ENCODE measurements at regions not wholly inside any gene's neighbourhood (a gene's known extent, or its start where the extent isn't known, plus 50 kb on each side); places are given as distances from the start of the nearest gene placed in this dataset.

- no peak for DNase-seq (ENCODE audit: low read depth in 2 of 2)
Observed at GRCh38 chr10:83252169-83252568, 887.1 kb upstream of the GHITM start.

- no peak for DNase-seq (ENCODE audit: low read depth in 2 of 2)
Observed at GRCh38 chr10:83252596-83252995, 886.7 kb upstream of the GHITM start.

GRCh38 chr10:83253011-83253671 lies 886.2 kb upstream of the GHITM start:
- DNase-seq (ENCODE audit: low read depth in 2 of 2): no peak

DNA sequence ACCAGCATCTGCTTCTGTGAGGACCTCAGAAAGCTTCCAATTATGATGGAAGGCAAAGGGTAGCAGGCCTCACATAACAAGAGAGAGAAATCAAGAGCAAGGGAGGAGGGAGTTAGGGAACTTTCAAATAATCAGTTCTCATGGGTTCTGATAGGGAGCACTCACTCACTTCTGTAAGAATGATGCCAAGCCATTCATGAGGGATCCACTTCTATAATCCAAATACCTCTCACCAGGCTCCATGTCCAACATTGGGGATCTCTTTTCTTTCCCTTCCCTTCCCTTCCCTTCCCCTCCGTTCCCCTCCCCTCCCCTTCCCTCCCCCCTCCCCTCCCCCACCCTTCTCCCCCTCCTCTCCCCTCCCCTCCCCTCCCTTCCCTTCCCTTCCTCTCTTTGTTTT lies 884.6 kb upstream of the GHITM start:
- no peak for DNase-seq (ENCODE audit: low read depth in 2 of 2)

DNA sequence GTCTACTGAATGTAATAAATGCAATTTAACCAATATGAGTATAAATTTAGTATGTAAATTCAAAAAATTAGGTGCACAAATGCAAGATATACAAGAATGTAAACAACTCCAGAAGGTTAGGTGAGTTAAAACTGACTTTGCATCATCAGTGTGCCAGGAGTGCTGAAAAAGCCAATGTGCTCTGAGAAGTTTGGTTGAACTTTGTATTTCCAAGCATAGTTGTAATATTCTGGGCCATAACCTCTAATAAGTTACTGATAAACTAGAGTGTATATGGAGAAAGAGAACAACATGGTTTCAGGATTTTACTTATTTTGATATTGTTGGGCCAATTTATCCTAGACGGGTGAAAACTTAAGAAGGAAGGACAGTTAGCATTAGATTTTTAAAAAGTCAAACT lies 876.9 kb upstream of the GHITM start:
- DNase-seq (ENCODE audit: low read depth in 2 of 2): no peak

DNA sequence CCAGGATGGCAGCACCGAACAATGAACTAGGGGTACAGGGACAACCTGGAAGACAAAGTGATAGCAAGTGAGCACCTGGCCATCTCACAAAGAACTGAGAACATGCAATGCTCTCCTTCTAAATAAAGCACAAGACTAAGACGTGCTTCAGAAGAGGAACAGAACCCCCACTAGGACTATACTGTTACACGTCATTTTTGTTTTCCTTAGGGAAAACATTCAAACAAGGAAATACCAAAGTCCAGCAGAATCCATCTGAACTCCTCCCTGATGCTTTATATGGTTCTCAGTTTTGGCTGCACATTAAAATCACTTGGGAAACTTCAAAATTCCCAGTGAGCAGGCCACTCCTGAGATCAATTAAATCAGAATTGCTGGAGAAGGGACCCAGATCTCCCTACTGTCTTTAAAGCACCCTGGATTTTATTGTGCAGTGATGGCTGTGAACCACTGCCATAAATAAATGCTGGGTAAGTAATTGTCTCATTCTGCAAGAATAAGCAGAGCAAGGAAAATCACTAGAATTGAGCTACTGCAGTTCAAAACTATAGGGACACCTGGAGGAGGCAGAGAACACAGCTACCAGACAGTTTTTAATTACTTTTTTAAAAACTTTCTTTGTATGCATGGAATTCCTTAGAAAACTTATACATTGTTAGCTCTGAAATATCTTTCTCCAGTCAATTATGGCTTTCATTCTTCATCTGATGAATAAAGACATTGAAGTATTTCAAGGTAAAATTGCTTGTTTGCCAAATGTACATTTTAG lies 866.5 kb upstream of the GHITM start:
- DNase-seq (ENCODE audit: low read depth in 2 of 2): no peak

DNA sequence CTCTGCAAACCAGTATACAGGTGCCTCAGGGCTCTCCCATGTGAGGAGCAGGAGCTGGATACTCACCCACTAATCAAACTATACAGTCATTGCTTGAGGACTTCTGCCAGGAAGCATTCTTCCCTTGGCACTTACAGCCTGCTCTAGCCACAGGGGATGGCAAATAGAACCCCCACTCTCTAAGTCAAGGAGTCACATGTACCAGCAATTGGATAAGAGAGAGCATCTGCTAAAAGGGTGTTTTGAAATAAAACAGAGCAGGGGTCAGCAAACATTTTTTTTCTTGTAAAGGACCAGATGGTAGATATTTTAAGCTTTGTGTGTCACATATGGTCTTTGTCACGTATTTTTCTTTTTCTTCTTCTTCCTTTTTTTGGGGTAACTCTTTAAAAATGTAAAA lies 865.2 kb upstream of the GHITM start:
- no peak for DNase-seq (ENCODE audit: low read depth in 2 of 2)

DNA sequence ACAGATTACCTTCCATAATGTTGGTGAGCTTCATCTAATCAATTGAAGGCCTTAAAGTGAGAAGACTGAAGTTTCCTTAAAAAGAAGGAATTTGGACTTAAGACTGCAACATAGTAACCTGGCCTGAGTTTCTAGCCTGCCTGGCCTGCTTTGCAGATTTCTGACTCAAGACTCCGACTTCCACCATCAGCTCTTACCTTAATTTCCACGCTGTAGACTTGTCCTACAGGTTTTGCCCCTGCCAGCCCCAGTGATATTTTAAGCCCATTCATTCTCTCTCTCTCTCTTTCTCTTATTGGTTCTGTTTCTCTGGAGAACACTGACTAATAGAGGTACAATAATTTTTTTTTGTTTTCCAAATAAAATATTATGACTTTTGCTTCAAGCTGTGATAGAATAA lies 862.3 kb upstream of the GHITM start:
- DNase-seq (ENCODE audit: low read depth in 2 of 2): no peak

- no peak for DNase-seq (ENCODE audit: low read depth in 2 of 2)
Observed at GRCh38 chr10:83283151-83283550, 856.2 kb upstream of the GHITM start.

- no peak for DNase-seq (ENCODE audit: low read depth in 2 of 2)
Observed at GRCh38 chr10:83287374-83287773, 851.9 kb upstream of the GHITM start.

DNA sequence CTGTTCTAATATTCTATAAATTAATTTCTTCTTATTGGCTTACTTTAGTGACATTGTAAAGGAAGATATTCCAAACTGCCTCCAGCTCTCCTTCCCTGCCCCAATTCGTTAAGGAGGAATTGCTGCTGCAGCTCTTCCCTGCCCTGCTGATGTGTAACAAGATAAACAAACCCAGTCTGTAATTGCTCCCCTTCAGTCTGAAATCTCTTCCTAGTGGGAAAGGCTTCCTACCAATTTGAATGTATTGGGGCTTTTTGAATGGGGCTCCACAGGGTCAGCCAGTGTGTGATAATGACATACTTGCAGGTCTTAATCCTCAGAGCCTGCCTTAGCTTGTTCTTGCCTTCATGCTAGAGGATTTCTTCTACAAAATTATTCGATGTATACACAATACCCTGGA lies 849.9 kb upstream of the GHITM start:
- no peak for DNase-seq (ENCODE audit: low read depth in 2 of 2)

DNA sequence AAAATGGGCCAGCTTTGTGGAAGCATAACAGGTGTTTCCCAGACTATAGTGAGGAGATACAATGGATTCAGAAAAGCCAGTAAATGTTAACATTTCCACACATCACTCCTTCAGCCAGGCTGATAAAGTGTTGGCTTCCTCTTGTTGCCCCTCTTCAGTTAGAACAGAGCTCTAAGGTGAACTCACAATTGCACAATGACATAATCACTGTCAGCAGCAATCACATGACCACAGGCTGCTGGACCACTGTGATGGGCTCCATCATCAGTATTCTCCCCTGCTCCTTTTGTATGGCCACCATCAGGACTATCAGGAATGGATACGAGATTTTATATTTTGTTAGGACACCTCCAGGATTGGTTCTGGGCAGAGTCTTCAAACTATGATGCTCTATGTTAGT lies 849.4 kb upstream of the GHITM start:
- no peak for DNase-seq (ENCODE audit: low read depth in 2 of 2)

DNA sequence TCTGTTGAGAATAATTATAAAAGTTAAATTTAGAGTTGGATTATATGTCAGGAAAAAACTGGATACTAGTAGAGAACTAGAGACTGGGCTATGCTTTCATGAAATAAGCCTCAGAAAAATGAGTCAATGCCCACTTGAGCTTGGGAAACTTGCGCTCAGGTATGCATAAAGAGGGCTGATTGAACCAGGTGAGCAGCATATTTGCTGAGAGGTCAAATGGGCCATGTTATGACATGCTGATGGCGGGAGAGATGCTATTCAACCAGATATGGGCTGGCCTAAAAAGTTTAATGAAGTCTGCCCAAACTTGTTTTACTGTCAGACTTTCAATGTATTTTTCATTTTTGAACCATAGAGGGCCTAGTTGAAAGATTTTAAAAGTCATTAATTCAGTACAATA lies 837.6 kb upstream of the GHITM start:
- DNase-seq (ENCODE audit: low read depth in 2 of 2): no peak

DNA sequence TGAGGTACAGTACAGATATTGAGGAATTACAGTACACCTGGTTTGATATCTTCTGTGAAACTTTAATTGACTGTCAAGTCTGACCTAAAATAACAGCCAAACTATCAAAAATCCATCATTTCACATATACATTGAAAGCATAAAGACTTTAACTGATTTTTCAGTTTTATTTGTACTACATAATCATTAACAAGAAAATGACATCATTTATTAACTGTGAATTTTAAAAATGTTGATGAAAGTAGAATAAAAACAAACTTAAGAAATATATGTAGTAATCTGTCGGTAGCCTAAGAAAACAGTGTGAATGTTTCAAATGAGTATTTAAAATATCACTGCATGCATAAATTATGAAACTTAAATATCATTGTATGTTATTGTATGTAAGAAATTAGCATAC lies 836.7 kb upstream of the GHITM start:
- no peak for DNase-seq (ENCODE audit: low read depth in 2 of 2)

DNA sequence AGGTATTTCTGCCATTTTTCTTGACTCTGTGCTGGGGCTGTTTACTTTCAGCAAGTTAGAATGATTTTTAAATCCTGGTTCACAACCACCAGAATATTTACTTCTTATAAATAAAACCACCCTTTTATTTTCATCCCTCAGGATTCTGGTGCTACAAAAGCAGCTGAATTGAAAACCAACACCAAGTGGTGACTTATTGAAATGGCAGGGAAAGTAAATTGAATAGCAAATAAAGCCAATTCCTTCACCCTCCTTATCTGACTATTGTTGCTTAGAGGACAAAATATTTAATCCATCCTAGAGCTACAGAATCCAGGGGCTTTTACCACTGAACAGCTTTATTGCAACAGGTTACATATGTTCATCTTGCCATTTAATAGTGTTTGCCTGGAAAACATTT lies 828.6 kb upstream of the GHITM start:
- DNase-seq (ENCODE audit: low read depth in 2 of 2): no peak

DNA sequence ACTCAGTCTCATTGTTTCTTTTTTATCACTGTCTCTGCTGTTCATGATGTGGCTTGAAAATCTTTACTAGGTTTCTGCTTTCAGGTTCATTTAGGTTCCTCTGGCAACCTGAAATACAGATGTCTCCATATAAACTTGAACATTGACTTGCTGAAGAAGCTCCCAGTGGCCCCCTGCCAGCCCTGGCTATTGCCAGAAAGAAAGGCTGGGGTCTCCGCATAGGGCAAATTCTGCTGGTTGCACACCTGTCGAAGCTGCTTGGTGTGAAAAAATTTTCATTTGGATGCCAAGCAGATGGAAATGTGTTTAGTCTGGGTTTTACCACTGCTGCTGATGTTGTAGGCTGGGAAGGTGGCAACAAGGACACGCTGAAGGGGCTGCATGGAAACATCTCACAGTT lies 826.7 kb upstream of the GHITM start:
- no peak for DNase-seq (ENCODE audit: low read depth in 2 of 2)

DNA sequence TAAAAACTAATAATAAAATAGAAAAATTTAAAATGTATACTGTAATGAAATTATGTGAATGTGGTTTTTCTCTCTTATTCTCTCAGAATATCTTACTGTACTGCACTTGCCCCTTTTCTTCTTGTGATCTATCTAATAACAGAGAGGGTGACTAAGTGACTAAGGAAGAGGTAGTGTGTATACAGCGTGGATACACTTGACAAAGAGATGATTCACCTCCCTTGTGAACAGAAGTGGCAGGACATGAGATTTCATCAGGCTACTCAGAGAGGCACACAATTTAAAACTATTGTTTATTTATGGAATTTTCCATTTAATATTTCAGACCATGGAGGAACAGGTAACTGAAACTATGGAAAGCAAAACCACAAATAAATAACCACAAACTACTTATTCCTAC lies 806.6 kb upstream of the GHITM start:
- no peak for DNase-seq (ENCODE audit: low read depth in 2 of 2)

DNA sequence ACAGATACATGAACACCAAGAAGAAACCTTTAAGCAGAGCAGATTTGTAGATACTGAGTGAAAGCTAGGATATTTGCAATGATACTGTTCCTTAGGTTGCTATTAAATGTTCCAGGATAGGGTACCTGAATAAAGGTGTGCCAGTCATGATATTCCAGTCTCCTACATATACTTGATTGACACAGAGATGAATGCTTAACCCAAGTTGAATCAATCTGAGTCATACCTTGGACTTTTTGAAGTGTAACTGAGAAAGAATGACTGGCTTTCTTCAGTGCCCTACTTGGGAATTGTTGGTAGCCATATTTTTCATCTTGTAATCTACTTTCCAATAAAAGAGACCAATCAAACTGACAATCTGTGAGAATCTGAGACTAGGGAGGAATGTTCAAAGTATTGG lies 805.7 kb upstream of the GHITM start:
- DNase-seq (ENCODE audit: low read depth in 2 of 2): no peak

- no peak for DNase-seq (ENCODE audit: low read depth in 2 of 2)
Observed at GRCh38 chr10:83343676-83344075, 795.6 kb upstream of the GHITM start.

GRCh38 chr10:83346266-83346910 lies 792.9 kb upstream of the GHITM start:
- no peak for DNase-seq (ENCODE audit: low read depth in 2 of 2)

DNA sequence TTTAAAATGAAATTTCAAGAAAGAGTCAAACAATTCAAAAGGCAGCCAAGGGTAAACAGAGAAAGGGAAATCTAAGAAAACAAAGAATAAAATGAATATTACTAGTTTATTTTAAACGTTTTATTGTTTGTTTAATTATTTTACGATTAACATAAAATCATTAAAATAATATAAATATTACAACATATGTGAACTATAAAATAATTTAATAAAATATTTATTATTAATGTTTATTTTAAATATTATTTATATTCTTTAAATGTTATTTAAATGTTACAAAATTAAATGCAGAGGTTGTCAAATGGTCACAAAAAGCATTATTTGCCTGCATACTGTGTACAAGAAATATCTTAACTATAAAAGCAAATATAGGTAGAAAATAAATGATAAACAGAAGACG lies 786.7 kb upstream of the GHITM start:
- no peak for DNase-seq (ENCODE audit: low read depth in 2 of 2)

- no peak for DNase-seq (ENCODE audit: low read depth in 2 of 2)
Observed at GRCh38 chr10:83354456-83354855, 784.9 kb upstream of the GHITM start.

- no peak for DNase-seq (ENCODE audit: low read depth in 2 of 2)
Observed at GRCh38 chr10:83357004-83357403, 782.3 kb upstream of the GHITM start.
